Hepatocyte (in vitro differentiated cells): ENCODE measurements at regions not wholly inside any gene's neighbourhood (a gene's known extent, or its start where the extent isn't known, plus 50 kb on each side); places are given as distances from the start of the nearest gene placed in this dataset.

ENCODE experiments used
- DNase-seq: peaks from one replicate; pipeline ENCODE4 v3.0.0-alpha.2; 2016; ENCODE audit warnings: low spot score
- H2AFZ ChIP-seq: fragments of 200-600 bp; sonication (generic); 2 replicates; pipeline ENCODE4 v1.6.0; 2016; ENCODE audit warnings: antibody characterized with exemption, mild to moderate bottlenecking
- H3K27ac ChIP-seq: fragments of 200-600 bp; sonication (generic); 2 replicates; pipeline ENCODE4 v1.5.1; 2016; ENCODE audit warnings: mild to moderate bottlenecking
- H3K27me3 ChIP-seq: fragments of 200-600 bp; sonication (generic); 2 replicates; pipeline ENCODE4 v1.6.1; 2016
- H3K36me3 ChIP-seq: fragments of 200-600 bp; sonication (generic); replicated peaks from 2 replicates; pipeline ENCODE4 v1.5.1; 2016; ENCODE audit warnings: low read depth; ENCODE audit not compliant: insufficient read depth
- H3K4me1 ChIP-seq: fragments of 200-600 bp; sonication (generic); 2 replicates; pipeline ENCODE4 v1.5.1; 2016; ENCODE audit warnings: mild to moderate bottlenecking, moderate library complexity; ENCODE audit not compliant: insufficient read depth
- H3K4me2 ChIP-seq: fragments of 200-600 bp; sonication (generic); 2 replicates; pipeline ENCODE4 v1.6.0; 2016
- H3K4me3 ChIP-seq: fragments of 200-600 bp; sonication (generic); 2 replicates; pipeline ENCODE4 v1.5.1; 2016; ENCODE audit warnings: mild to moderate bottlenecking
- H3K79me2 ChIP-seq: fragments of 200-600 bp; sonication (generic); 2 replicates; pipeline ENCODE4 v1.6.0; 2017; ENCODE audit warnings: mild to moderate bottlenecking
- H3K9me2 ChIP-seq: fragments of 200-600 bp; sonication (generic); replicated peaks from 2 replicates; pipeline ENCODE4 v1.6.0; 2017; ENCODE audit warnings: mild to moderate bottlenecking; ENCODE audit not compliant: insufficient read depth
- H3K9me3 ChIP-seq: fragments of 200-600 bp; sonication (generic); 2 replicates; pipeline ENCODE4 v1.5.1; 2016; ENCODE audit warnings: low read depth, mild to moderate bottlenecking
- H4K20me1 ChIP-seq: fragments of 200-600 bp; sonication (generic); 2 replicates; pipeline ENCODE4 v1.6.0; 2016; ENCODE audit warnings: mild to moderate bottlenecking; ENCODE audit not compliant: insufficient read depth, poor library complexity, severe bottlenecking
- CTCF ChIP-seq: fragments of 200-600 bp; sonication (generic); IDR thresholded peaks from 2 replicates; pipeline ENCODE4 v1.5.1; 2016; ENCODE audit warnings: antibody characterized with exemption, mild to moderate bottlenecking; ENCODE audit not compliant: poor library complexity
- EZH2 ChIP-seq: fragments of 200-600 bp; sonication (generic); IDR thresholded peaks from 2 replicates; pipeline ENCODE4 v1.6.1; 2016; ENCODE audit warnings: antibody characterized with exemption, mild to moderate bottlenecking, borderline replicate concordance
- EZH2phosphoT487 ChIP-seq: fragments of 200-600 bp; sonication (generic); IDR thresholded peaks from one replicate; pipeline ENCODE4 v1.6.1; 2018; ENCODE audit warnings: antibody characterized with exemption, mild to moderate bottlenecking, low read depth, moderate library complexity; ENCODE audit not compliant: unreplicated experiment, severe bottlenecking
- WGBS: methylation state at CpG from one replicate; pipeline ENCODE4 v1.1.6; 2016; ENCODE audit warnings: low lambda C conversion rate; ENCODE audit errors: missing lambda C conversion rate; 5-methylcytosine and 5-hydroxymethylcytosine counted together

DNA sequence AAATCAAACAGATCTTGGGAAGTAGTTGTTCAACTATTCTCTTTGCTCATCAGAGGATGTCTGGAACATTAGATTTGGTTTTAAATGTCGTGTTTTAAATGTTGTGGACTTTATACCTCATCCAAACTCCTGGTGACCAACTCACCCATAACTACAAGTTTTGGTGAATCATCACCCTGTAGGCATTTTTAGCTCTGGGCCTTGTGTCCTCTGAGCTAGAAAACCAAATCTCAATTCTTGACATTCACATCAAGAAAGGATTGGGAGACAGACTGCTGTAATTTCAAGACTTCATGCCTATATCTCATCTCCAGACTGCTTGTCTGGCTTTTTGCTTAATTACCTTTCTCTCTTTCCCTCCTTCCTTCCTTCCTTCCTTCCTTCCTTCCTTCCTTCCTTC lies 228.5 kb upstream of the ROBO2 start:
- 82% methylated on average over 1 of the region's 1 CpG for WGBS
- Histone ChIP-seq H3K9me3 (no peaks in the 10 kb centered on the region), H3K4me3 (no peak overlapping the region), H3K27ac (no peak overlapping the region), H3K4me2 (no peak overlapping the region), H3K36me3 (no peaks in the 10 kb centered on the region), H3K79me2 (no peaks in the 10 kb centered on the region), H3K4me1 (no peaks in the 10 kb centered on the region), H4K20me1 (no peaks in the 10 kb centered on the region), H3K9me2 (no peaks in the 10 kb centered on the region), H3K27me3 (no peaks in the 10 kb centered on the region), H2AFZ (no peak overlapping the region)
- no peak for TF ChIP-seq EZH2
- no peak for TF ChIP-seq EZH2phosphoT487
- TF ChIP-seq CTCF: no peak
- no peak for DNase-seq

- TF ChIP-seq CTCF (no peak), EZH2 (no peak), EZH2phosphoT487 (no peak)
- DNase-seq: no peak
- H3K9me3 ChIP-seq: no peaks in the 10 kb centered on the region
- no peaks in the 10 kb centered on the region for H3K27me3 ChIP-seq
- H4K20me1 ChIP-seq: no peaks in the 10 kb centered on the region
- H2AFZ ChIP-seq: no peak overlapping the region
- no peaks in the 10 kb centered on the region for H3K4me1 ChIP-seq
- WGBS: 72% methylated on average over 2 of the region's 2 CpGs
- H3K36me3 ChIP-seq: no peaks in the 10 kb centered on the region
- no peak overlapping the region for H3K27ac ChIP-seq
- no peaks in the 10 kb centered on the region for H3K9me2 ChIP-seq
- H3K79me2 ChIP-seq: no peaks in the 10 kb centered on the region
- no peak overlapping the region for H3K4me3 ChIP-seq
- no peak overlapping the region for H3K4me2 ChIP-seq
Measured at GRCh38 chr3:76812649-76813242, 227.2 kb upstream of the ROBO2 start.

DNA sequence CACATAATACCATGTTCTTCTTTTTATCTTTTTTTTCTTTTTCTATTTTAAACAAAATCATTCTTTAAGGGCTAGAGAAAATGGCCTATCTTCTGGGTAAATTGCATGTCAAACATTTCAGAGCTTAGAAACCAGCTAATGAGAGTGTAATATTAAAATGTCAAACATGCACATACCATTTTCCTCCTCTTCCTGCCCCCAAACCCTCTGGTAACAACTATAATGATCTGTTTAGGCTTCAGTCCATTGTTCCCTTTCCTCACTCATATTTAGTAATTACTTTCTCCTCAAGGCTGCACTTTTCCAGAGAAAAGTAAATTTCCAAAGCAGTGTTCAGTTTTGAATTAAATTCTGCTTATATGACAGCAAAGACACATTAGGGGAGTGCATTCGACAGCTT lies 224.3 kb upstream of the ROBO2 start:
- no peaks in the 10 kb centered on the region for H3K36me3 ChIP-seq
- no peak overlapping the region for H3K27ac ChIP-seq
- H3K4me1 ChIP-seq: no peaks in the 10 kb centered on the region
- H3K9me2 ChIP-seq: no peaks in the 10 kb centered on the region
- H3K4me2 ChIP-seq: no peak overlapping the region
- no peak overlapping the region for H3K4me3 ChIP-seq
- H3K9me3 ChIP-seq: no peaks in the 10 kb centered on the region
- no peaks in the 10 kb centered on the region for H3K27me3 ChIP-seq
- no peaks in the 10 kb centered on the region for H4K20me1 ChIP-seq
- H2AFZ ChIP-seq: no peak overlapping the region
- 64% methylated on average over 1 of the region's 1 CpG for WGBS
- H3K79me2 ChIP-seq: no peaks in the 10 kb centered on the region
- DNase-seq: no peak
- TF ChIP-seq EZH2phosphoT487: no peak

- Histone ChIP-seq H4K20me1 (no peaks in the 10 kb centered on the region), H3K27me3 (no peaks in the 10 kb centered on the region), H3K79me2 (no peaks in the 10 kb centered on the region), H3K4me3 (no peak overlapping the region), H3K27ac (no peak overlapping the region), H3K9me2 (no peaks in the 10 kb centered on the region), H3K9me3 (no peaks in the 10 kb centered on the region), H2AFZ (no peak overlapping the region), H3K4me2 (no peak overlapping the region), H3K4me1 (no peaks in the 10 kb centered on the region), H3K36me3 (no peaks in the 10 kb centered on the region)
- WGBS: 63% methylated on average over 1 of the region's 1 CpG
- DNase-seq: no peak
- TF ChIP-seq CTCF (no peak), EZH2phosphoT487 (no peak), EZH2 (no peak)
Measured at GRCh38 chr3:76820481-76820880, 219.4 kb upstream of the ROBO2 start.
